ENCODE measurements at regions not wholly inside any gene's neighbourhood (a gene's known extent, or its start where the extent isn't known, plus 50 kb on each side); places are given as distances from the start of the nearest gene placed in this dataset.
"Not testable (repeated sequence)": the region's sequence is repeated elsewhere in the genome, so short reads cannot be mapped to it uniquely, and the experiment has no call there.

- Mint-ChIP-seq H3K9me3 (ENCODE audit: unreplicated experiment) (no peaks in the 10 kb centered on the region), H3K4me1 (ENCODE audit: low read depth, unreplicated experiment) (no peaks in the 10 kb centered on the region)
- FAIRE-seq = no peak
These were observed 328.5 kb upstream of the GALNTL6 start for GRCh38 chr4:171484681-171485080.

GRCh38 chr4:171478181-171478580 is 335.0 kb upstream of the GALNTL6 start:
- H3K27me3 Mint-ChIP-seq (ENCODE audit: low read depth, unreplicated experiment) = no peaks in the 10 kb centered on the region
- H3K36me3 ChIP-seq (ENCODE audit: insufficient read depth, low read length) = no peaks in the 10 kb centered on the region
- no peak overlapping the region for H3K9ac ChIP-seq (ENCODE audit: low read length)
- no peaks in the 10 kb centered on the region for H3K36me3 Mint-ChIP-seq (ENCODE audit: low read depth, unreplicated experiment)
- no peaks in the 10 kb centered on the region for H3K27me3 ChIP-seq (ENCODE audit: insufficient read depth, low read length)
- H3K9me3 ChIP-seq (ENCODE audit: insufficient read depth, low read depth, low read length) = no peaks in the 10 kb centered on the region
- H3K4me3 ChIP-seq (ENCODE audit: insufficient read depth, low read depth, low read length) = no peak overlapping the region
- H3K4me1 ChIP-seq (ENCODE audit: insufficient read depth, low read length) = no peaks in the 10 kb centered on the region
- DNase-seq (ENCODE audit: low read depth) (no peak), FAIRE-seq (no peak)
- no peaks in the 10 kb centered on the region for H4K20me1 ChIP-seq (ENCODE audit: insufficient read depth, low read length)
- H3K79me2 ChIP-seq (ENCODE audit: insufficient read depth, low read length) = no peaks in the 10 kb centered on the region
- no peak overlapping the region for H3K4me2 ChIP-seq (ENCODE audit: low read length)
- H2AFZ ChIP-seq (ENCODE audit: low read depth, low read length) = no peak overlapping the region
- no peak overlapping the region for H3K27ac Mint-ChIP-seq (ENCODE audit: unreplicated experiment)
- H3K4me3 Mint-ChIP-seq (ENCODE audit: unreplicated experiment) = no peak overlapping the region
- no peaks in the 10 kb centered on the region for H3K9me3 Mint-ChIP-seq (ENCODE audit: unreplicated experiment)
- no peaks in the 10 kb centered on the region for H3K4me1 Mint-ChIP-seq (ENCODE audit: low read depth, unreplicated experiment)
- H3K27ac ChIP-seq (ENCODE audit: low read depth, low read length) = no peak overlapping the region
- TF ChIP-seq CTCF (IDR thresholded peaks at IDR 0.05; ENCODE audit: insufficient read depth, low read depth, low read length) (no peak), EZH2 (IDR thresholded peaks at IDR 0.05; ENCODE audit: insufficient read depth, low read length) (no peak)

More at GRCh38 chr4:171484681-171485080, 328.5 kb upstream of the GALNTL6 start:
- no peaks in the 10 kb centered on the region for H3K4me1 ChIP-seq (ENCODE audit: insufficient read depth, low read length)
- DNase-seq (ENCODE audit: low read depth) = no peak
- H3K79me2 ChIP-seq (ENCODE audit: insufficient read depth, low read length) = no peaks in the 10 kb centered on the region
- TF ChIP-seq EZH2 (IDR thresholded peaks at IDR 0.05; ENCODE audit: insufficient read depth, low read length) (no peak), CTCF (IDR thresholded peaks at IDR 0.05; ENCODE audit: insufficient read depth, low read depth, low read length) (no peak)
- no peaks in the 10 kb centered on the region for H3K27me3 ChIP-seq (ENCODE audit: insufficient read depth, low read length)
- H4K20me1 ChIP-seq (ENCODE audit: insufficient read depth, low read length) = no peaks in the 10 kb centered on the region
- Mint-ChIP-seq H3K4me3 (ENCODE audit: unreplicated experiment) (no peak overlapping the region), H3K36me3 (ENCODE audit: low read depth, unreplicated experiment) (no peaks in the 10 kb centered on the region), H3K27ac (ENCODE audit: unreplicated experiment) (no peak overlapping the region), H3K27me3 (ENCODE audit: low read depth, unreplicated experiment) (no peaks in the 10 kb centered on the region)
- no peak overlapping the region for H3K27ac ChIP-seq (ENCODE audit: low read depth, low read length)
- no peak overlapping the region for H3K4me2 ChIP-seq (ENCODE audit: low read length)
- H2AFZ ChIP-seq (ENCODE audit: low read depth, low read length) = no peak overlapping the region
- no peaks in the 10 kb centered on the region for H3K9me3 ChIP-seq (ENCODE audit: insufficient read depth, low read depth, low read length)
- H3K9ac ChIP-seq (ENCODE audit: low read length) = no peak overlapping the region
- no peak overlapping the region for H3K4me3 ChIP-seq (ENCODE audit: insufficient read depth, low read depth, low read length)
- no peaks in the 10 kb centered on the region for H3K36me3 ChIP-seq (ENCODE audit: insufficient read depth, low read length)

GRCh38 chr4:171475111-171475510 is 338.1 kb upstream of the GALNTL6 start:
- not testable (repeated sequence) for H3K4me2 ChIP-seq (ENCODE audit: low read length); H4K20me1 ChIP-seq (ENCODE audit: insufficient read depth, low read length); H3K27ac ChIP-seq (ENCODE audit: low read depth, low read length); H3K9ac ChIP-seq (ENCODE audit: low read length); H3K36me3 ChIP-seq (ENCODE audit: insufficient read depth, low read length); H3K27ac Mint-ChIP-seq (ENCODE audit: unreplicated experiment); H3K36me3 Mint-ChIP-seq (ENCODE audit: low read depth, unreplicated experiment); H3K9me3 ChIP-seq (ENCODE audit: insufficient read depth, low read depth, low read length); H3K4me3 Mint-ChIP-seq (ENCODE audit: unreplicated experiment); H2AFZ ChIP-seq (ENCODE audit: low read depth, low read length); H3K79me2 ChIP-seq (ENCODE audit: insufficient read depth, low read length); H3K9me3 Mint-ChIP-seq (ENCODE audit: unreplicated experiment); FAIRE-seq; DNase-seq (ENCODE audit: low read depth); H3K27me3 Mint-ChIP-seq (ENCODE audit: low read depth, unreplicated experiment); H3K27me3 ChIP-seq (ENCODE audit: insufficient read depth, low read length); H3K4me3 ChIP-seq (ENCODE audit: insufficient read depth, low read depth, low read length); H3K4me1 ChIP-seq (ENCODE audit: insufficient read depth, low read length); H3K4me1 Mint-ChIP-seq (ENCODE audit: low read depth, unreplicated experiment)

Measured in astrocyte (in vitro differentiated cells and primary cell).